Nephron progenitor cell (in vitro differentiated cells): ENCODE measurements at regions not wholly inside any gene's neighbourhood (a gene's known extent, or its start where the extent isn't known, plus 50 kb on each side); places are given as distances from the start of the nearest gene placed in this dataset.
"Not testable (repeated sequence)": the region's sequence is repeated elsewhere in the genome, so short reads cannot be mapped to it uniquely, and the experiment has no call there.

ENCODE experiments used
- DNase-seq: peaks from one replicate; pipeline ENCODE4 v3.0.0; 2021
- H3K27ac Mint-ChIP-seq: 2 replicates; pipeline ENCODE4 v1.8.0; 2021; ENCODE audit warnings: mild to moderate bottlenecking, moderate library complexity, mixed read lengths
- H3K27me3 Mint-ChIP-seq: 2 replicates; pipeline ENCODE4 v1.8.0; 2021; ENCODE audit warnings: mild to moderate bottlenecking, low read depth, mixed read lengths; ENCODE audit not compliant: poor library complexity
- H3K36me3 Mint-ChIP-seq: 2 replicates; pipeline ENCODE4 v1.8.0; 2021; ENCODE audit warnings: low read depth, mixed read lengths
- H3K4me1 Mint-ChIP-seq: 2 replicates; pipeline ENCODE4 v1.8.0; 2021; ENCODE audit warnings: mixed read lengths
- H3K4me3 Mint-ChIP-seq: 2 replicates; pipeline ENCODE4 v1.8.0; 2021; ENCODE audit warnings: mild to moderate bottlenecking, moderate library complexity, mixed read lengths
- H3K9me3 Mint-ChIP-seq: 2 replicates; pipeline ENCODE4 v1.8.0; 2021; ENCODE audit warnings: mild to moderate bottlenecking, moderate library complexity, mixed read lengths
- TF ChIP-seq, protein P1 (sequence below): fragments of 200-600 bp; sonication (generic); IDR thresholded peaks from 2 replicates; pipeline ENCODE4 v1.5.0; 2021; ENCODE audit warnings: antibody characterized with exemption

DNA sequence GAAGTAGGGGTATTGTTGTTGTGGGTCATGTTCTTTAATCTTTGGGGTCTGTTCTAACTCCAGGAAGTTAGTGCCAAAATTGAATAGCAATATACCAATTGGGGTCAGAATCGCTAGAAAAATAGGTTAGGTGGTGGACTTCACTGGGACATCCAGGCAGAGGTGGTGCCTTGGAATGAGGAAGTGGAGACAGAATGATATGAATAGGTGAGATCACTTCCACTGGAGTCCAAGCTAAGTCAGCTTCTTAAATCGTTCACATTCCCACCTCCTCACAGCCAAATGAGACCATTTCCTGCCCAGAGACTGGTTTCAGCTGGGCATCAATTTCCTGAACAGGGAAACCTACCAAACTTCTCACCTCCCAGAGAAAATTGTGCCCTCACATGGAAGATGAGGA lies 137.8 kb upstream of the RAB4A start:
- H3K9me3 Mint-ChIP-seq = peaks cover 37% of the 10 kb centered on the region
- no peak for DNase-seq
- H3K27me3 Mint-ChIP-seq = peaks cover 8% of the 10 kb centered on the region
- H3K4me1 Mint-ChIP-seq = peaks cover 55% of the 10 kb centered on the region
- peaks cover 16% of the 10 kb centered on the region for H3K36me3 Mint-ChIP-seq
- no peak overlapping the region for H3K27ac Mint-ChIP-seq
- no peak overlapping the region for H3K4me3 Mint-ChIP-seq
- TF ChIP-seq, protein P1, sequence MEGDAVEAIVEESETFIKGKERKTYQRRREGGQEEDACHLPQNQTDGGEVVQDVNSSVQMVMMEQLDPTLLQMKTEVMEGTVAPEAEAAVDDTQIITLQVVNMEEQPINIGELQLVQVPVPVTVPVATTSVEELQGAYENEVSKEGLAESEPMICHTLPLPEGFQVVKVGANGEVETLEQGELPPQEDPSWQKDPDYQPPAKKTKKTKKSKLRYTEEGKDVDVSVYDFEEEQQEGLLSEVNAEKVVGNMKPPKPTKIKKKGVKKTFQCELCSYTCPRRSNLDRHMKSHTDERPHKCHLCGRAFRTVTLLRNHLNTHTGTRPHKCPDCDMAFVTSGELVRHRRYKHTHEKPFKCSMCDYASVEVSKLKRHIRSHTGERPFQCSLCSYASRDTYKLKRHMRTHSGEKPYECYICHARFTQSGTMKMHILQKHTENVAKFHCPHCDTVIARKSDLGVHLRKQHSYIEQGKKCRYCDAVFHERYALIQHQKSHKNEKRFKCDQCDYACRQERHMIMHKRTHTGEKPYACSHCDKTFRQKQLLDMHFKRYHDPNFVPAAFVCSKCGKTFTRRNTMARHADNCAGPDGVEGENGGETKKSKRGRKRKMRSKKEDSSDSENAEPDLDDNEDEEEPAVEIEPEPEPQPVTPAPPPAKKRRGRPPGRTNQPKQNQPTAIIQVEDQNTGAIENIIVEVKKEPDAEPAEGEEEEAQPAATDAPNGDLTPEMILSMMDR = no peak

DNA sequence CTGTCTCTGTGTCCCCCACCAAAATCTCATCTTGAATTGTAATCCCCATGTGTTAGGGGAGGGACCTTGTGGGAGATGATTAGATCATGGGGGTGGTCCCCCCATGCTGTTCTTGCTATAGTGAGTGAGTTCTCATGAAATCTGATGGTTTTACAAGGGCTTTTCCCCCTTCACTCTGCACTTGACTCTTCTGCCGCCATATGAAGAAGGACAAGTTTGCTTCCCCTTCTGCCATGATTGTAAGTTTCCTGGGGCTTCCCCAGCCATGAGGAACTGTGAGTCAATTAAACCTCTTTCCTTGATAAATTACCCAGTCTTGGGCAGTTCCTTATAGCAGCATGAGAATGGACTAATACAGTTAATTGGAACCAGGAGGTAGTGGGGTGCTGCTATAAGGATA lies 137.1 kb upstream of the RAB4A start:
- H3K4me1 Mint-ChIP-seq = peaks cover 58% of the 10 kb centered on the region
- peaks cover 37% of the 10 kb centered on the region for H3K9me3 Mint-ChIP-seq
- DNase-seq = no peak
- H3K27me3 Mint-ChIP-seq = peaks cover 8% of the 10 kb centered on the region
- TF ChIP-seq, protein P1 = no peak
- H3K27ac Mint-ChIP-seq = no peak overlapping the region
- H3K36me3 Mint-ChIP-seq = peaks cover 16% of the 10 kb centered on the region
- H3K4me3 Mint-ChIP-seq = no peak overlapping the region

DNA sequence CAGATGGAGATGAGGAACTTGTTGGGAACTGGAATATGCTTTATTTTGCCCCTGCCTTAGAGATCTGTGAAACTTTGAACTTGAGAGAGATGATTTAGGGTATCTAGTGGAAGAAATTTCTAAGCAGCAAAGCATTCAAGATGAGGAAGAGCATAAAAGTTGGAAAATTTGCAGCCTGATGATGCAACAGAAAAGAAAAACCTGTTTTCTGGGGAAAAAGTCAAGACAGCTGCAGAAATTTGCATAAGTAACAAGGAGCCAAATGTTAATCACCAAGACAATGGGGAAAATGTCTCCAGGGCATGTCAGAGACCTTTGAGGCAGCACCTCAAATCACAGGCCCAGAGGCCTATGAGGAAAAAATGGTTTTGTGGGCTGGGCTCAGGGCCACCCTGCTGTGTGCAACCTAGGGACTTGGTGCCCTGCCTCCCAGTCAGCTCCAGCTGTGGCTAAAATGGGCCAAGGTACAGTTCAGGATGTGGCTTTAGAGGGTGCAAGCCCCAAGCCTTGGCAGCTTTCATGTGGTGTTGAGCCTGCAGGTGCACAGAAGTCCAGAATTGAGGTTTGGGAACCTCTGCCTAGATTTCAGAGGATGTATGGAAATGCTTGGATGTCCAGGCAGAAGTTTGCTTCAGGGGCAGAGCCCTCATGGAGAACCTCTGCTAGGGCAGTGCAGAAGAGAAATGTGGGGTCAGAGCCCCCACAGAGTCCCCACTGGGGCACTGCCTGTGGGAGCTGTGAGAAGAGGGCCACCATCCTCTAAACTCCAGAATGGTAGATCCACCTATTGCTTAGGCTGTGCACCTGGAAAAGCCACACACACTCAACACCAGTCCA lies 136.3 kb upstream of the RAB4A start:
- H3K36me3 Mint-ChIP-seq = peaks cover 16% of the 10 kb centered on the region
- not testable (repeated sequence) for DNase-seq, H3K4me3 Mint-ChIP-seq, H3K27ac Mint-ChIP-seq, H3K27me3 Mint-ChIP-seq
- peaks cover 37% of the 10 kb centered on the region for H3K9me3 Mint-ChIP-seq
- peaks cover 58% of the 10 kb centered on the region for H3K4me1 Mint-ChIP-seq

DNA sequence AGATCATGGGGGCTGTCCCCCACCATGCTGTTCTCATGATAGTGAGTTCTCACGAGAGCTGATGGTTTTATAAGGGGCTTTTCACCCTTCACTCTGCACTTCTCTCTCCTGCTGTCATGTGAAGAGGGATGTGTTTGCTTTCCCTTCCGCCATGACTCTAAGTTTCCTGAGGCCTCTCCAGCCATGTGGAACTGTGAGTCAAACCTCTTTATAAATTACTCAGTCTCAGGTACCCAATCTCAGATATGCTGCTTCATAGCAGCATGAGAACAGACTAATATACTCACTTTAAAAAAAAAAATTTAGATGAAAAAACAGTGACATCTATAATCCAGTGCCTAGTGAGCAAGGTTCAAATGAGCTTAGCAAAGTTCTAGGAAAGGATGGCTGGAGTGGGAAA lies 135.1 kb upstream of the RAB4A start:
- Mint-ChIP-seq H3K4me3 (no peak overlapping the region), H3K4me1 (peaks cover 53% of the 10 kb centered on the region), H3K27ac (no peak overlapping the region), H3K36me3 (peaks cover 16% of the 10 kb centered on the region), H3K27me3 (no peaks in the 10 kb centered on the region), H3K9me3 (peaks cover 37% of the 10 kb centered on the region)
- TF ChIP-seq, protein P1 = no peak
- no peak for DNase-seq

DNA sequence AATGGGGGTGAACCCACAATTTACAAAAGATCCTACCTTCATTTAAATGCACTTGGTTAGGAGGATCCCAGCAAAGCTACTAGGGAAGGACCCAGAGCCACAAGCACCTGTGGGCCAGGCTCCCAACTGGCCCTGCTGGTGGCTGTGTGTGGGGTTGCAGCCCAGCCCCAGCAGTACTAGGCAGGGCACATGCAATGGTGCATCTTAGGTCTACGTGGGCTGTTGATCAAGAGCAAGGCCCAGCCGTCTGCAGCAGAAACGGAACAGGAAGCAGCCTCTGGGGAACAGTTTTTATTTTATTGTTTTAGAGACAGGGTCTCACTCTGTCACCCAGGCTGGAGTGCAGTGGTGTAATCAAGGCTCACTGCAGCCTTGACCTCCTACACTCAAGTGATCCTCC lies 134.1 kb upstream of the RAB4A start:
- peaks cover 16% of the 10 kb centered on the region for H3K36me3 Mint-ChIP-seq
- H3K4me3 Mint-ChIP-seq = no peak overlapping the region
- peaks cover 37% of the 10 kb centered on the region for H3K9me3 Mint-ChIP-seq
- TF ChIP-seq, protein P1 = no peak
- peaks cover 46% of the 10 kb centered on the region for H3K4me1 Mint-ChIP-seq
- no peak for DNase-seq
- H3K27ac Mint-ChIP-seq = no peak overlapping the region
- H3K27me3 Mint-ChIP-seq = peaks cover 3% of the 10 kb centered on the region

DNA sequence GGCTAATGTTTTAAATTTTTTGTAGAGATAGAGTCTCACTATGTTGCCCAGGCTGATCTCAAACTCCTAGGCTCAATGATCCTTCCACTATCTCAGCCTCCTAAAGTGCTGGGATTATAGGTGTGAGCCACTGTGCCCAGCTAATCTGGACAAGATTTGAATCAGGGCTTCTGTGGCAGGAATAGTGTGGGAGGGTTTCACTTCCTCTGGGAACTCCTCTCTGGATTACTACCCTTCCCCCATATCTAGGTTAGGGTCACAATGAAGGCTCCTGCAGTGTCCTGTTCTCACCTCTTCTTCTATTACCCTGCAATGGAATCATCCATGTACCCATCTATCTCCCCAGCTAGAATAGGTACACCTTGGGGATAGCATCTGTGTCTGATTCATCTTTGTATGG lies 133.6 kb upstream of the RAB4A start:
- TF ChIP-seq, protein P1 = no peak
- H3K4me1 Mint-ChIP-seq = peaks cover 44% of the 10 kb centered on the region
- peaks cover 16% of the 10 kb centered on the region for H3K36me3 Mint-ChIP-seq

More for the DNA sequence above, 133.6 kb upstream of the RAB4A start:
- no peak overlapping the region for H3K27ac Mint-ChIP-seq
- DNase-seq = no peak
- H3K9me3 Mint-ChIP-seq = peaks cover 37% of the 10 kb centered on the region
- H3K4me3 Mint-ChIP-seq = no peak overlapping the region
- H3K27me3 Mint-ChIP-seq = peaks cover 3% of the 10 kb centered on the region
